ENCODE measurements at regions not wholly inside any gene's neighbourhood (a gene's known extent, or its start where the extent isn't known, plus 50 kb on each side); places are given as distances from the start of the nearest gene placed in this dataset.

- TF ChIP-seq CTCF (IDR thresholded peaks at IDR 0.05) = no peak
- TF ChIP-seq POLR2AphosphoS5 (IDR thresholded peaks at IDR 0.05) = no peak
- no peak for TF ChIP-seq POLR2A (IDR thresholded peaks at IDR 0.05)
- no peak for TF ChIP-seq EP300 (IDR thresholded peaks at IDR 0.05)
Observed at GRCh38 chr12:33678221-33678964, 238.8 kb upstream of the SYT10 start.

Data from stomach (tissue), 4 donors.